Body of pancreas (tissue), 4 donors: ENCODE measurements at regions not wholly inside any gene's neighbourhood (a gene's known extent, or its start where the extent isn't known, plus 50 kb on each side); places are given as distances from the start of the nearest gene placed in this dataset.

ENCODE experiments used
- CTCF ChIP-seq, 7 experiments: fragments of 450-650 bp in 4 of 7; fragments of 200-600 bp in 3 of 7; sonication (generic) in 3 of 7; IDR thresholded peaks; one replicate each; pipeline ENCODE4 v1.5.1; 2016 to 2019; ENCODE audit warnings: antibody characterized with exemption in 7 of 7
- POLR2A ChIP-seq, 3 donors: fragments of 450-650 bp; IDR thresholded peaks; one replicate each; pipeline ENCODE4 v1.6.1; 2016; ENCODE audit warnings: antibody characterized with exemption in 3 of 3, mild to moderate bottlenecking in 2 of 3

- no peak for TF ChIP-seq CTCF (IDR thresholded peaks at IDR 0.05)
- TF ChIP-seq POLR2A (IDR thresholded peaks at IDR 0.05): no peak
These were observed 870.3 kb downstream of the TBC1D22A start for GRCh38 chr22:47632701-47633100.
